ENCODE measurements at regions not wholly inside any gene's neighbourhood (a gene's known extent, or its start where the extent isn't known, plus 50 kb on each side); places are given as distances from the start of the nearest gene placed in this dataset.

- no peak for DNase-seq (ENCODE audit: low read depth in 2 of 2)
Observed at GRCh38 chr21:22556829-22557228, 1558.6 kb downstream of the NCAM2 start.

GRCh38 chr21:22561946-22562345 lies 1563.7 kb downstream of the NCAM2 start:
- no peak for DNase-seq (ENCODE audit: low read depth in 2 of 2)

GRCh38 chr21:22573834-22574233 lies 1575.6 kb downstream of the NCAM2 start:
- no peak for DNase-seq (ENCODE audit: low read depth in 2 of 2)

GRCh38 chr21:22575165-22575584 lies 1577.0 kb downstream of the NCAM2 start:
- no peak for DNase-seq (ENCODE audit: low read depth in 2 of 2)

DNA sequence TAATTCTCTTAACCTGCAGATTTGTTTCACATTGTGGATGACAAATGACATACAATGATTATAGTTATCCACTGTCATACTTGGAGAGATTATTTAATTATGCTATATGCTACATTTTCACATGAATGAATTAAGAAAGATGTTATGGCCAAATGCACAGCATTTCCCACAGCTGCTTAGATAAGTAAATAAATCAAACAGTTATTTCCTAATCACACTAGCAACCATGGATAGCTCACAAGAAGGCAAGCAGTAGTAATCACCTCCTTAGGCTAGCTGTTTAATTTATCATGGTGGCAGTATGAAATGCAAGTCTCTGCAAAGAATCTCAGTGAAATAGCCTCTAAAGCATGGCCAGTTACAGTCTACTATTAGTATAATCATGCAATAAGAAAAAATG lies 1581.5 kb downstream of the NCAM2 start:
- no peak for DNase-seq (ENCODE audit: low read depth in 2 of 2)

DNA sequence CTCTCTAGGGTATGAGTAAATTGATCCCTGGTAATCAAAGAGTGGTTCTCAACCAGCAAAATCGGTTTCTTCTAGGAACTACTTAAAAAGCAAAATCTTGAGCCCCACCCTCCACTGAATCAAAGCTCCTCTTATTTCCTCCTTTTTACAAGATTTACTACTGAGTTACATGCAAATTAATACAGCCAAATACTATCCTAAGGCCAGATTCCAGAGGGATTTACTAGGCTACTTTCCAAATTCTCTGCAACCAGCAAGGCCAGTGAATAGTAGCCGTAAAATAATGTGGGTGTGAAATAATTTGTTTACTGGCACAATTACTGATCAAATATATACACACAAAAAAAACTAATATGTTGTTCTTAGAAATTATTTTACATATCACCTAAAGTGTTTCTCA lies 1583.8 kb downstream of the NCAM2 start:
- DNase-seq (ENCODE audit: low read depth in 2 of 2): no peak

DNA sequence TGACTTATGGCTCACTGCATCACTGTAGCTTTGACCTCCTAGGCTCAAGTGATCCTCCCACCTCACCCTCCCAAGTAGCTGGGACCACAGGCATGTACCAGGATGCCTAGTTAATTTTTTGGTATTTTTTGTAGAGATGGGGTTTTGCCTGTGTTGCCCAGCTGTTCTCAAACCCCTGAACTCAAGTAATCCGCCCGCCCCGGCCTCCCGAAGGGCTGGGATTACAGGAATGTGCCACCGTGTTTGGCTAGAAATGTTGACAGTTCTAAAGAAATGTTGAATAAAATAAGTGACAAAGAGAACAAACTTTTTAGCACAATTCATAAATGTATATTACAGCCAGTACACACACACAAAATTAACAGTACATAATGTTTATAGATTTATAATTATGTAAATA lies 1586.1 kb downstream of the NCAM2 start:
- no peak for DNase-seq (ENCODE audit: low read depth in 2 of 2)

DNA sequence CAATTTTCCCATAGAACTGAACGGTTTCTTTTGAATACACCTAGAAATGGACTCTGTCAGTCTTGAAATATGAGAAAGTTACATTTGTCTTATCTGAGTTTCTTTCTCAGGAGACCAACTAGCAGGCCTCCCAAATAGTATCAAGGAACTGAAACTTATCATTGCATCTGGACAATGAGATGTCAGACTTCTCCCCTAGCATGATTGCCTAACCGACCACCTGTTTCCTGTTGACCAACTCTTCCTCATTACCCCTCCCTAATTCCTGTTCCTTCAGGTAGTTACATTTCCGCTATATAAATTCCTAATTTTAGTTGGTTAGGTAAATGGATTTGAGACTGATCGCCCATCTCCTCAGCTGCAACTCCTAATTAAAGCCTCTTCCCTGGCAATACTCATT lies 1587.3 kb downstream of the NCAM2 start:
- DNase-seq (ENCODE audit: low read depth in 2 of 2): no peak

DNA sequence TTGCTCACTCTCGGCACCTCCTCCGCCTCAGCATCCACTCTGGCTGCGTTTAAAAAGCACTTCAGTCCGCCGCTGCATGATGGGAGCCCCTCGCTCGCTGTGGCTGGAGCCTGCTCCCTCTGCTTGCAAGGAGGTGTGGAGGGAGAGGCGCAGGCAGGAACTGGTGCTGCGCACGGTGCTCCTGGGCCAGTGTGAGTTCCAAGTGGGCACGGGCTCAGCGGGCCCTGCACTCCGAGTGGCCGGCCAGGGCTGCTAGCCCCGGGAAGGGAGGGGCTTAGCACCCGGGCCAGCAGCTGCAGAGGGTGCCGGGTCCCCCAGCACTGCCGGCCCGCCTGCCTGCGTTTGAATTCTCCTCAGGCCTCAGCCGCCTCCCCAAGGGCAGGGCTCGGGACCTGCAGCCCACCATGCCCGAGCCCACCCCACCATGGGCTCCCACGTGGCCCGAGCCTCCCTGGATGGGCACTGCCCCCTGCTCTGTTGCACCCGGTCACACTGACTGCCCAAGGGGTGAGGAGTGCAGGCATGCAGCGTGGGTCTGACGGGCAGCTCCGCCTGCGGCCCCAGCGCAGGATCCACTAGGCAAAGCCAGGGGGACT lies 1599.5 kb downstream of the NCAM2 start:
- no peak for DNase-seq (ENCODE audit: low read depth in 2 of 2)

DNA sequence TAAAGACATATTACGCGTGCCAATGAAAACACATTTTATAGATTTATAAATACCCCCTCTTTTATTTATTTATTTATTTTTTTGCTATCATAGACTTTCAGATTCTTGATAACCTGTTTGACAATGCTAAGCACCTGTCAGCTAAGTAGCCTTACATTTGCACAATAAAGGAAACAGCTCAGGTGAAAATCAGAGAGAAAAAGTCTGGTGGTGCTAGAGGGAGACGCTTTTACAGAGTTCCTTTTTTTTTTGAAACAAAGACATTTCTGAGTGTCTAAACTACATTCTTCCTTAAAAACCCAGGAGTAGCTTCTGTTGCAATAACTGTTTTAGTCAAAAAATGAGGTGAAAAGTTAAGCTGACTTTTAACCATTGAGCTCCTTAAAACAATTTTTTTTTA lies 1611.6 kb downstream of the NCAM2 start:
- no peak for DNase-seq (ENCODE audit: low read depth in 2 of 2)

DNA sequence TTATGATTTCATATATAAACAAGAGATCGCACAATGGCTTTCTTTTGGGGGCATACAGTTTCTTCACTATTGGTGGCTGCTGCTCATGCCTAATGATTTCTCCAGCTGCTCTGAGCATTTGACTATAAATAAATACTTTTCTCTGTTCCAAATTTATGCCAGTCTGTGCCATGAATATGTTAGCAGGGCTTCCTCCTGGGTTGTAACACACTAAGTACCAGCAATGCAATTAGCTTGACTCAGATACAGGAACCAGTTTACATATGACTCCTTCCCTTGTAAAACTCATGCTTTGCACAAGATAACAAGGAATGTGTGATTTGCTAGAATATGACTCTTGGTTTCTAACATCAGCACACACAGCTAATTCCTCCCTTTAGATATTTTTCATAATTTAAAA lies 1629.7 kb downstream of the NCAM2 start:
- no peak for DNase-seq (ENCODE audit: low read depth in 2 of 2)

- DNase-seq (ENCODE audit: low read depth in 2 of 2): no peak
Observed at GRCh38 chr21:22630953-22631465, 1632.8 kb downstream of the NCAM2 start.

- DNase-seq (ENCODE audit: low read depth in 2 of 2): no peak
Observed at GRCh38 chr21:22632176-22632575, 1634.0 kb downstream of the NCAM2 start.

GRCh38 chr21:22649246-22649645 lies 1651.0 kb downstream of the NCAM2 start:
- DNase-seq (ENCODE audit: low read depth in 2 of 2): no peak

DNA sequence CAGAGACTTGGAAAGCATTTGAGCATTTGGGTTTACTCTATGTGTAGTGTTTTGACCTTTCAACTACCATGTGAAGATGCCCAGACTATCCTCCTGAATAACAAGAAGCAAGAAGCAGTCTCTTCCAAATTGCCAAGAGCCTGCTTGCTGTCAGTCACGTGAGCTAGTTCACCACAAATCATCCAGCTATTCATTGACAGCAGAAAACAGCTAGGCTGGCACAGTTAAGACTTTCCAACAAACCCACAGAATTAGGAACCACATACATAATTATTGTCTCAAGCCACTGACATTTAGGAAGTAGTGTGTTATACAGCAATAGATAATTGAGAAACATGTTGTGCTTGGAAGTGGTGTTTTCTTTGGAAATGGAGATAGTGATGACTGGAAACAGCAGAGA lies 1652.0 kb downstream of the NCAM2 start:
- DNase-seq (ENCODE audit: low read depth in 2 of 2): no peak

- DNase-seq (ENCODE audit: low read depth in 2 of 2): no peak
Observed at GRCh38 chr21:22657781-22658180, 1659.6 kb downstream of the NCAM2 start.

DNA sequence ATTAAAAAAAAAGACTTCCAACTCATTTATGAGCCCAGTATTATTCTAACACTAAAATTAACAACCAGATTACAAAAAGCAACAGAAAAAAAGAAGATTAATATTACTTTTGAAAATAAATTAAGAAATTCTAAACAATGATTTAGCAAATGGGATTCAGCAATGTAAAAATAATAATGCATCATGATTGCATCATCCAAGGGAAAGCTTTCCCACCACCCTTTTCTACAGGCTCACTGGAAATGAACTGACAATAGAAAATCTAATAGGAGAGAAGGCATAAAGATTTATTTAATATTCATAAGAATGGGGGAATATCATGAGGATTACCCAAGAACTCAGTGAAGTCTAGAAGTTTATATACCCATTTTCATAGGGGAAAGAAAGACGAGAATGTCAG lies 1671.9 kb downstream of the NCAM2 start:
- DNase-seq (ENCODE audit: low read depth in 2 of 2): no peak

DNA sequence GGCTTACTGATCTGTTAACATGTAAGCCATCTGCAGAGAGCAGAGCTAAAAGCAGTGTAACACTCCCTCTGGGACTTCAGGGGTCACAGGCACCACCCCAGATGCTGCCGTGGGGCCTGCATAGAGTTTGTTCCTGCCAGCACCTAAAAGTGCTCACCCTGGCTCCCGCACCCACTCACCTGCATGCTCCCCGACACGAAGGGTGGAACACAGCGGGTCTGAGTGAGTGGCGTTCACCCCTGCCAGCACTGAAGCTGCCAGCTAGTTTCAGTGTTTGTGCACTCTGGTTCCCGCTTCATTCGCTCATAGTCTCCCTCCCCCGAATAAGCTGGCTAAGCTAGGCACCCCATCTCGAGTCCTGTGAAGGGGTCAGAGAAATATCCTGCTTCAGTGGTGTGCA lies 1681.0 kb downstream of the NCAM2 start:
- no peak for DNase-seq (ENCODE audit: low read depth in 2 of 2)

DNA sequence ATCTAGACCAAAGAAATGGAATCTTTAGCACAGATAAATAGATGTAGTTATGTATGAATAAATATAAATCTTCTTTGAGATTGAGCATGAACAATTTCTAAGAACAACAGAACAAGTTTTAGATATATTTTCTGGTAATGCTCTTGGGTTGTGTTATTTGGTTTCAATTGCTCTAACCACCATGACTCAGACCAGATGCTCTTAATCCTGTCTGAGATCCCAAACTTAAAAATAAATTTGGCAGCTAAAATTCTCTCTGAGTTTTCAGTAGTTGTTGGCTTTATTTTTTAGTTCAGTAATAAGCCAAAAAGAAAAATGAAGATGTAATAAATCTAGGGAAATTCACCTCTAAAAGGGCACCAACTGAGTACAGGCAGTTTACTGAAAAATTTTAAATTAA lies 1693.4 kb downstream of the NCAM2 start:
- DNase-seq (ENCODE audit: low read depth in 2 of 2): no peak

DNA sequence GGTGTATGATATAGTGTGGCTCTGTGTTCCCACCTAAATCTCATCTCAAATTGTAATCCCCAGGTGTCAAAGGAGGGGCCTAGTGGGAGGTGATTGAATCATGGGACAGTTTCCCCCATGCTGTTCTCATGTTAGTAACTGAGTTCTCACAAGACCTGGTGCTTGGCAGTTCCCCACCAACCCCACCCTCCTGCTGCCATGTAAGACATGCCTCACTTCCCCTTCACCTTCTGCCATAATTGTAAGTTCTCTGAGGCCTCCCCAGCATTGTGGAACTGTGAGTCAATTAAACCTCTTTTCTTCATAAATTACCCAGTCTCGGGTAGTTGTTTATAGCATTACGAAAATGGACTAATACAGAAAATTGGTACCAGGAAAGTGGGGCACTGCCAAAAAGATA lies 1705.3 kb downstream of the NCAM2 start:
- no peak for DNase-seq (ENCODE audit: low read depth in 2 of 2)

DNA sequence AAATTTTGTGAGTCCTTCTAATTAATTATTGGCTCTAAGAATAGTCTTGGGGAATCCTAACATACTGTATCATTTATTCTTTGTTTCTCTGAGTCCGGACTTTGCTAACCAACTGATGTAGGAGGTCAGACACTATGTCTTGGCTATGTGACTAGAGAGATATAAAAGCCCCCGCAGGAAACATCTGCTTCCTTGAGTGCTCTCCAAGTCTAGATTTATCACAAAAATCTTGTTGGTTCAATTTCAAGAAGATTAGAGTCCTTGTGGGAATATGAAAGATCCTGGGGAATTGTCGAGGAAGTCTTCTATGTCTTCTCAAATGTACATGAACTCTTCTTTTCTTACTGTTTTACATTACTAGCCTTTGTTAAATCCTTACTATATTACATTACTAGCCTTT lies 1712.5 kb downstream of the NCAM2 start:
- DNase-seq (ENCODE audit: low read depth in 2 of 2): no peak

- no peak for DNase-seq (ENCODE audit: low read depth in 2 of 2)
Observed at GRCh38 chr21:22711636-22712035, 1713.4 kb downstream of the NCAM2 start.

- DNase-seq (ENCODE audit: low read depth in 2 of 2): no peak
Observed at GRCh38 chr21:22725436-22725835, 1727.2 kb downstream of the NCAM2 start.

DNA sequence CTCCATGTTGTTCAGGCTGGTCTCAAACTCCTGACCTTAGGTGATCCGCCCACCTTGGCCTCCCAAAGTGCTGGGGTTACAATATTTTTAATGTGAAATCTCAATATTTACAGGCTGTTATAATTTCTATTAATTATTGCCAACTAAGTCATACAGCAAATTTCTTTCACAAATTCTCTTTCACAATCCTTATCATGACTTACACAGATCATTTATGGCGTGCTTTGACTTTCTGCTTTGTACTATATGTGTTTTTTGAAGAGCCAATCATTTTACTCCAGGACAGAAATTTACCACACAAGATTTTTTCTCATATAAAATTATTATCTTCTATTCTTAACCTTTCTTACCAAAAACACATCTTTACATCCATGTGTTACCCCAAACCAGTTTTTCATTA lies 1729.9 kb downstream of the NCAM2 start:
- DNase-seq (ENCODE audit: low read depth in 2 of 2): no peak

Measured in stimulated activated CD8-positive, alpha-beta memory T cell treated with anti-CD3 and anti-CD28 coated beads, Interleukin-2, amount 100 ng/mL, for 1 hour (primary cell).